MM.1S (cell line): ENCODE measurements at regions not wholly inside any gene's neighbourhood (a gene's known extent, or its start where the extent isn't known, plus 50 kb on each side); places are given as distances from the start of the nearest gene placed in this dataset.

Experiments used
- DNase-seq: peaks from one replicate; pipeline ENCODE4 v3.0.0-alpha.2; 2015
- H2AFZ ChIP-seq: fragments of 300-600 bp; sonication (generic); 2 replicates; pipeline ENCODE4 v1.6.0; 2016; ENCODE audit warnings: antibody characterized with exemption, low read length
- H3F3A ChIP-seq: fragments of 300-600 bp; sonication (generic); 2 replicates; pipeline ENCODE4 v1.6.1; 2016; ENCODE audit warnings: mild to moderate bottlenecking, antibody characterized with exemption, low read length, moderate library complexity, mixed read lengths; ENCODE audit not compliant: insufficient read depth
- H3K27ac ChIP-seq: fragments of 300-600 bp; sonication (generic); 2 replicates; pipeline ENCODE4 v1.5.1; 2016; ENCODE audit warnings: mild to moderate bottlenecking, low read length
- H3K27me3 ChIP-seq: fragments of 300-600 bp; sonication (generic); replicated peaks from 2 replicates; pipeline ENCODE4 v1.6.0; 2016; ENCODE audit warnings: low read length; ENCODE audit not compliant: insufficient read depth
- H3K36me3 ChIP-seq: fragments of 300-600 bp; sonication (generic); replicated peaks from 2 replicates; pipeline ENCODE4 v1.6.1; 2016; ENCODE audit warnings: mild to moderate bottlenecking, low read length, mixed read lengths; ENCODE audit not compliant: insufficient read depth
- H3K4me1 ChIP-seq: fragments of 300-600 bp; sonication (generic); 2 replicates; pipeline ENCODE4 v1.6.1; 2016; ENCODE audit warnings: low read length, mixed read lengths
- H3K4me2 ChIP-seq: fragments of 300-600 bp; sonication (generic); 2 replicates; pipeline ENCODE4 v1.6.0; 2016; ENCODE audit warnings: low read depth, low read length
- H3K4me3 ChIP-seq: fragments of 300-600 bp; sonication (generic); 2 replicates; pipeline ENCODE4 v1.5.1; 2016; ENCODE audit warnings: low read length, mixed read lengths
- H3K79me2 ChIP-seq: fragments of 300-600 bp; sonication (generic); 2 replicates; pipeline ENCODE4 v1.6.1; 2016; ENCODE audit warnings: mixed run types, low read length, mixed read lengths
- H3K9ac ChIP-seq: fragments of 300-600 bp; sonication (generic); 2 replicates; pipeline ENCODE4 v1.6.1; 2016; ENCODE audit warnings: low read length, mixed read lengths
- H3K9me2 ChIP-seq: fragments of 300-600 bp; sonication (generic); replicated peaks from 2 replicates; pipeline ENCODE4 v1.6.1; 2016; ENCODE audit warnings: mild to moderate bottlenecking, low read length, mixed read lengths; ENCODE audit not compliant: insufficient read depth
- H3K9me3 ChIP-seq: fragments of 300-600 bp; sonication (generic); replicated peaks from 2 replicates; pipeline ENCODE4 v1.6.1; 2016; ENCODE audit warnings: mild to moderate bottlenecking, low read length, mixed read lengths; ENCODE audit not compliant: insufficient read depth
- H4K20me1 ChIP-seq: fragments of 300-600 bp; sonication (generic); 2 replicates; pipeline ENCODE4 v1.6.1; 2016; ENCODE audit warnings: mild to moderate bottlenecking, low read length, moderate library complexity, mixed read lengths; ENCODE audit not compliant: insufficient read depth
- EZH2 ChIP-seq: fragments of 300-600 bp; sonication (generic); optimal IDR thresholded peaks from 2 replicates; pipeline ENCODE3; 2017; ENCODE audit warnings: low read depth, mild to moderate bottlenecking, antibody characterized with exemption, low read length, mixed read lengths
- EZH2phosphoT487 ChIP-seq: fragments of 300-600 bp; sonication (generic); IDR thresholded peaks from 2 replicates; pipeline ENCODE4 v1.6.1; 2018; ENCODE audit warnings: antibody characterized with exemption, low read length
- TF ChIP-seq, protein P1 (sequence below): fragments of 300-600 bp; sonication (generic); IDR thresholded peaks from 2 replicates; pipeline ENCODE4 v1.5.1; 2016; ENCODE audit warnings: antibody characterized with exemption, low read length, mixed read lengths

DNA sequence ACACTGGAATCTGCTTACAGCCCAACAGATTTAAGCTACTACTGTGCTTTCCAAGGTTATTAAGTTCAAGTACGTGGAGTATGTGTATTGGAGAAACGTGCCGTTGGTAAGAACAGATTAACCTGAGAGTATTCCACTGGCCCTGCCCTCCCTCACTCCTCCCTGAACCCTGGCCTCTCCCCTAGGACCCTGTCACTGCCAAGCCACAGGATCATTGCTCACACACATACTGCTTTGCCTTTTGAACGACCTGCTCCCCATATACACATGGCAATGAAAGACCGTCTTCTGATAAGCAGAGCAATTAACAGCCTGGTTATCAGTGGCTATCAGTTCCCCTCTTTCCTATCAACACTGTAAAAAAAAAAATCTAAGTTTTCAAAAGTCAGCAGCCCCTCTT lies 458.9 kb upstream of the DYNLRB2 start:
- Histone ChIP-seq H3K4me3 (no peak overlapping the region), H3K27me3 (no peaks in the 10 kb centered on the region), H4K20me1 (no peaks in the 10 kb centered on the region), H3K9ac (no peak overlapping the region), H3K9me3 (no peaks in the 10 kb centered on the region), H3F3A (no peaks in the 10 kb centered on the region), H3K36me3 (no peaks in the 10 kb centered on the region), H3K79me2 (no peaks in the 10 kb centered on the region), H3K4me1 (no peaks in the 10 kb centered on the region), H3K4me2 (no peak overlapping the region), H2AFZ (no peak overlapping the region), H3K9me2 (no peaks in the 10 kb centered on the region), H3K27ac (no peak overlapping the region)
- TF ChIP-seq, protein P1, sequence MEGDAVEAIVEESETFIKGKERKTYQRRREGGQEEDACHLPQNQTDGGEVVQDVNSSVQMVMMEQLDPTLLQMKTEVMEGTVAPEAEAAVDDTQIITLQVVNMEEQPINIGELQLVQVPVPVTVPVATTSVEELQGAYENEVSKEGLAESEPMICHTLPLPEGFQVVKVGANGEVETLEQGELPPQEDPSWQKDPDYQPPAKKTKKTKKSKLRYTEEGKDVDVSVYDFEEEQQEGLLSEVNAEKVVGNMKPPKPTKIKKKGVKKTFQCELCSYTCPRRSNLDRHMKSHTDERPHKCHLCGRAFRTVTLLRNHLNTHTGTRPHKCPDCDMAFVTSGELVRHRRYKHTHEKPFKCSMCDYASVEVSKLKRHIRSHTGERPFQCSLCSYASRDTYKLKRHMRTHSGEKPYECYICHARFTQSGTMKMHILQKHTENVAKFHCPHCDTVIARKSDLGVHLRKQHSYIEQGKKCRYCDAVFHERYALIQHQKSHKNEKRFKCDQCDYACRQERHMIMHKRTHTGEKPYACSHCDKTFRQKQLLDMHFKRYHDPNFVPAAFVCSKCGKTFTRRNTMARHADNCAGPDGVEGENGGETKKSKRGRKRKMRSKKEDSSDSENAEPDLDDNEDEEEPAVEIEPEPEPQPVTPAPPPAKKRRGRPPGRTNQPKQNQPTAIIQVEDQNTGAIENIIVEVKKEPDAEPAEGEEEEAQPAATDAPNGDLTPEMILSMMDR = no peak
- TF ChIP-seq EZH2phosphoT487 (no peak), EZH2 (no peak)
- no peak for DNase-seq

DNA sequence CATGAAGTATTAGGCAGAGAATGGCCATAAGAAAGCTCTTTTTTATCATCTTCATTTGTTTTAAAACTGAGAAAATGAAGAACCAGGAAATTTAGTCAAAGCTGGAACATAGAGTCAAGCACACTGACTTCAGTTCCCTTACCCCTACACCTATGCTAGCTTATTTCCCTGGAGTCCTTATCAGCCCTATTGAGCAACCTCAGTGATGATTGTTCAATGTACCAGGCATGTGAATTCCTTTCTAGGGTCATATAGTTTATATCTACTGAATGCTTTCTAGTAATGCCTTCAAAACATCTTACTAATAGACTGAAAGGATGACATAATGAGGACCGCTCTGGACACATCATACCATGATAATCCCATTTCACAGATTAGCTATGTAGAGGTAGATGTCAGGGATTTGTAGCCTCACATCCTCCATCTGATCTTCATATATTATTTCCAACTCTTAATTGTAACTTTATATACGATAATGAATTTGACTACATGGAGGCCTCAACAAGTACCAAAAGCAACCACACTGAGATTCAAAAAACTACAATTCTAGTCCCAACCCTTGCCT lies 460.4 kb upstream of the DYNLRB2 start:
- Histone ChIP-seq H3K36me3 (no peaks in the 10 kb centered on the region), H3K27me3 (no peaks in the 10 kb centered on the region), H2AFZ (no peak overlapping the region), H3F3A (no peaks in the 10 kb centered on the region), H3K4me2 (no peak overlapping the region), H3K9me3 (no peaks in the 10 kb centered on the region), H3K27ac (no peak overlapping the region), H3K79me2 (no peaks in the 10 kb centered on the region), H3K4me1 (no peaks in the 10 kb centered on the region), H3K9me2 (no peaks in the 10 kb centered on the region), H4K20me1 (no peaks in the 10 kb centered on the region), H3K4me3 (no peak overlapping the region), H3K9ac (no peak overlapping the region)
- no peak for TF ChIP-seq EZH2
- no peak for TF ChIP-seq EZH2phosphoT487
- TF ChIP-seq, protein P1 = no peak
- DNase-seq = no peak

DNA sequence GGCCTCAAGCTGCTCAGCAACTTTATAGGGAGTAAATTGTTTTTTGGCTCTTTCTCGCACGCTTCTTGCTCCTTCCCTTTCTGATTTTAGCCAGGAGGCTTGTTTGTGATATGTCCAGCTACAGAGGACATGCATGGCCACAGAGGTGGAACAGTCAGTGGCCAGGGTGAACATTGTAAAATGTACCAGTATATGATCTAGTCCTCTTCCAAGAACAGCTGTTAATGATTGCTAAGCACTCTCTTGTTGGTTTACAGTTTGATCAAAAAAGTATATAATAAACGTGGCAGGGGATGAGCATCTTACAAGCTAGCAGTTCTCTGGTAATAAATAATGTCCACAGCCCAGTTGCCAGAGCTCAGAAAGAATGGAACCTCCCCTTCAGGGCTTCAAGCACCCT lies 461.7 kb upstream of the DYNLRB2 start:
- Histone ChIP-seq H3K27ac (no peak overlapping the region), H3K4me1 (no peaks in the 10 kb centered on the region), H3K9me3 (no peaks in the 10 kb centered on the region), H3K9me2 (no peaks in the 10 kb centered on the region), H3K36me3 (no peaks in the 10 kb centered on the region), H3K4me2 (no peak overlapping the region), H3K9ac (no peak overlapping the region), H3K27me3 (no peaks in the 10 kb centered on the region), H3K4me3 (no peak overlapping the region), H2AFZ (no peak overlapping the region), H4K20me1 (no peaks in the 10 kb centered on the region), H3F3A (no peaks in the 10 kb centered on the region), H3K79me2 (no peaks in the 10 kb centered on the region)
- no peak for DNase-seq
- TF ChIP-seq, protein P1 = no peak
- TF ChIP-seq EZH2phosphoT487 (no peak), EZH2 (no peak)
